Hindlimb muscle (tissue), 1 donor: ENCODE measurements at regions not wholly inside any gene's neighbourhood (a gene's known extent, or its start where the extent isn't known, plus 50 kb on each side); places are given as distances from the start of the nearest gene placed in this dataset.

ENCODE experiments used
- DNase-seq: peaks from one replicate; pipeline ENCODE4 v3.0.0-alpha.2; 2013

DNA sequence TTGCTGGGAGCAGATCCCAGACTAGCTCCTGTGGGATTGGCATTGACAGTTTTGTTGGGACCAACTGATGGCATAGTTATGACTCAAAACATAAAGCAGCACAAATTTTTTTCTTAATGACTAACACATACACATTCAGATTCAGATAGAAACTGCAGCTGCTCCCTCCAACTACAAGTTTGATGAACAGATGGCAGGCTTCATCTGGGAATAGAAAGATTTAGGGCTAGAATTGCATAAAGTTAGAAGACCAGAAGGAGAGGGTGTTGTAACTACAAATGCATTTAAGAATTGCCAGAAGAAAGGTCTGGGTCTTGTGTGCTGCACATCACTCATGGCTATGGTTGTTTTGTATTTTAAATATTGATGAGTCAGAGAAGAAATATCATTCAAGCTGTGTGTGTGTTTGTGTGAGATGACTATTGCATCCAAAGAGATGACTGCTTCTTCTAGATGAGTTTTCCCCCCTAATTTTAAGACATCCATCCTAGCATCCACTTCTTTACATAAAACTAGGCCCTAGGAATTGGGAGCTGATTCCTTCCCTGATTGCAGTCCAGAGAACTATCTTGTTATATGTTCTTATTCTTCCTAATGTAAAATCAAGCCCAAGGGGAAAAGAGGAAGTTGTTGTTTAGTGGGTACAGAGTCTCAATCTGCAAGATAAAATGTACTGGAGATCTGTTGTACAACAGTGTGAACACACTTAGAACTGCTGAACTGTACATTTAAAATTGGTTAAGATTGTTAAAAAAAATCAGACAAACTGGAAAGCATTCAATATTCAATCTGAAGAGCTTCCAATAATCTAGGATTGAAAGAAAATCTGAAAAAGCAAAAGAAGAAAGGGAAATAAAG, 175.1 kb downstream of the PARM1 start:
- no peak for DNase-seq

- DNase-seq, result no peak
Measured at GRCh38 chr4:75102787-75103085, 169.8 kb downstream of the PARM1 start.

- DNase-seq, result no peak
Measured at GRCh38 chr4:75101906-75102786, 169.2 kb downstream of the PARM1 start.
